Hepatocyte (in vitro differentiated cells): ENCODE measurements at regions not wholly inside any gene's neighbourhood (a gene's known extent, or its start where the extent isn't known, plus 50 kb on each side); places are given as distances from the start of the nearest gene placed in this dataset.

Source experiments
- CTCF ChIP-seq: fragments of 200-600 bp; sonication (generic); IDR thresholded peaks from 2 replicates; pipeline ENCODE4 v1.5.1; 2016; ENCODE audit warnings: antibody characterized with exemption, mild to moderate bottlenecking; ENCODE audit not compliant: poor library complexity
- EZH2 ChIP-seq: fragments of 200-600 bp; sonication (generic); IDR thresholded peaks from 2 replicates; pipeline ENCODE4 v1.6.1; 2016; ENCODE audit warnings: antibody characterized with exemption, mild to moderate bottlenecking, borderline replicate concordance
- EZH2phosphoT487 ChIP-seq: fragments of 200-600 bp; sonication (generic); IDR thresholded peaks from one replicate; pipeline ENCODE4 v1.6.1; 2018; ENCODE audit warnings: antibody characterized with exemption, mild to moderate bottlenecking, low read depth, moderate library complexity; ENCODE audit not compliant: unreplicated experiment, severe bottlenecking

- TF ChIP-seq CTCF (no peak), EZH2phosphoT487 (no peak), EZH2 (no peak)
These were observed 121.4 kb upstream of the RAP1B start for GRCh38 chr12:68489273-68489672.
